Progenitor cell of endocrine pancreas (in vitro differentiated cells): ENCODE measurements at regions not wholly inside any gene's neighbourhood (a gene's known extent, or its start where the extent isn't known, plus 50 kb on each side); places are given as distances from the start of the nearest gene placed in this dataset.

Experiments used
- DNase-seq: peaks from one replicate; pipeline ENCODE4 v3.0.0; 2021; ENCODE audit warnings: low spot score; ENCODE audit not compliant: unreplicated experiment
- H3K27ac Mint-ChIP-seq: 2 replicates; pipeline ENCODE4 v1.8.0; 2021; ENCODE audit warnings: mild to moderate bottlenecking, moderate library complexity, mixed read lengths
- H3K27me3 Mint-ChIP-seq: 2 replicates; pipeline ENCODE4 v1.8.0; 2021; ENCODE audit warnings: mixed read lengths
- H3K36me3 Mint-ChIP-seq: 2 replicates; pipeline ENCODE4 v1.8.0; 2022; ENCODE audit warnings: mixed read lengths; ENCODE audit not compliant: insufficient read depth
- H3K4me1 Mint-ChIP-seq: 2 replicates; pipeline ENCODE4 v1.8.0; 2021; ENCODE audit warnings: low read depth, mixed read lengths
- H3K4me3 Mint-ChIP-seq: 2 replicates; pipeline ENCODE4 v1.8.0; 2021; ENCODE audit warnings: low read depth, mild to moderate bottlenecking, moderate library complexity, mixed read lengths
- H3K9me3 Mint-ChIP-seq: 2 replicates; pipeline ENCODE4 v1.8.0; 2021; ENCODE audit warnings: low read depth, mixed read lengths
- CTCF ChIP-seq: fragments of 200-600 bp; sonication (generic); IDR thresholded peaks from one replicate; pipeline ENCODE4 v1.5.0; 2021; ENCODE audit warnings: antibody characterized with exemption, mild to moderate bottlenecking; ENCODE audit not compliant: unreplicated experiment

GRCh38 chr14:53285064-53285463 lies 131.9 kb upstream of the DDHD1 start:
- Mint-ChIP-seq H3K36me3 (no peaks in the 10 kb centered on the region), H3K9me3 (peaks cover 8% of the 10 kb centered on the region), H3K4me3 (no peak overlapping the region), H3K27me3 (no peaks in the 10 kb centered on the region), H3K27ac (no peak overlapping the region), H3K4me1 (no peaks in the 10 kb centered on the region)
- DNase-seq = no peak
- TF ChIP-seq CTCF = no peak

GRCh38 chr14:53278602-53279506 lies 125.7 kb upstream of the DDHD1 start:
- peaks cover 16% of the 10 kb centered on the region for H3K9me3 Mint-ChIP-seq
- H3K4me1 Mint-ChIP-seq = no peaks in the 10 kb centered on the region
- H3K4me3 Mint-ChIP-seq = no peak overlapping the region
- H3K36me3 Mint-ChIP-seq = peaks cover 4% of the 10 kb centered on the region
- DNase-seq = no peak
- no peak for TF ChIP-seq CTCF
- no peaks in the 10 kb centered on the region for H3K27me3 Mint-ChIP-seq
- no peak overlapping the region for H3K27ac Mint-ChIP-seq

GRCh38 chr14:53273671-53274072 lies 120.5 kb upstream of the DDHD1 start:
- no peak overlapping the region for H3K27ac Mint-ChIP-seq
- H3K36me3 Mint-ChIP-seq = no peaks in the 10 kb centered on the region
- no peak for TF ChIP-seq CTCF
- H3K27me3 Mint-ChIP-seq = no peaks in the 10 kb centered on the region
- no peak overlapping the region for H3K4me3 Mint-ChIP-seq
- no peaks in the 10 kb centered on the region for H3K9me3 Mint-ChIP-seq
- no peaks in the 10 kb centered on the region for H3K4me1 Mint-ChIP-seq
- DNase-seq = no peak

GRCh38 chr14:53265025-53265424 lies 111.9 kb upstream of the DDHD1 start:
- no peaks in the 10 kb centered on the region for H3K27me3 Mint-ChIP-seq
- no peak overlapping the region for H3K4me3 Mint-ChIP-seq

GRCh38 chr14:53260928-53261327 lies 107.8 kb upstream of the DDHD1 start:
- Mint-ChIP-seq H3K4me1 (no peaks in the 10 kb centered on the region), H3K9me3 (peaks cover 30% of the 10 kb centered on the region)

More at GRCh38 chr14:53265025-53265424, 111.9 kb upstream of the DDHD1 start:
- Mint-ChIP-seq H3K27ac (no peak overlapping the region), H3K4me1 (no peaks in the 10 kb centered on the region), H3K36me3 (peaks cover 2% of the 10 kb centered on the region), H3K9me3 (peaks cover 30% of the 10 kb centered on the region)
- DNase-seq = no peak
- TF ChIP-seq CTCF = no peak

More at GRCh38 chr14:53260928-53261327, 107.8 kb upstream of the DDHD1 start:
- H3K4me3 Mint-ChIP-seq = no peak overlapping the region
- no peaks in the 10 kb centered on the region for H3K27me3 Mint-ChIP-seq
- H3K27ac Mint-ChIP-seq = no peak overlapping the region
- peaks cover 4% of the 10 kb centered on the region for H3K36me3 Mint-ChIP-seq
- DNase-seq = no peak
- no peak for TF ChIP-seq CTCF
